HEK293T (cell line): ENCODE measurements at regions not wholly inside any gene's neighbourhood (a gene's known extent, or its start where the extent isn't known, plus 50 kb on each side); places are given as distances from the start of the nearest gene placed in this dataset.

Source experiments
- CTCF ChIA-PET: fragments of 350-600 bp; formaldehyde crosslinking; extraction: SDS; loops from one replicate; lab custom pipeline; 2021; ENCODE audit warnings: antibody characterized with exemption, inconsistent platforms; lab: Yijun Ruan, JAX
- POLR2A ChIA-PET: fragments of 350-600 bp; formaldehyde crosslinking; extraction: SDS; loops from one replicate; lab custom pipeline; 2020; ENCODE audit warnings: antibody characterized with exemption, inconsistent platforms; lab: Yijun Ruan, JAX
- DNase-seq: peaks from one replicate; pipeline ENCODE4 v3.0.0; 2012; ENCODE audit warnings: mixed read lengths; ENCODE audit errors: extremely low spot score
- ARNT ChIP-seq: fragments of 450-650 bp; IDR thresholded peaks from 2 replicates; pipeline ENCODE4 v1.6.1; 2017; ENCODE audit warnings: mild to moderate bottlenecking
- BHLHE40 ChIP-seq: fragments of 450-650 bp; IDR thresholded peaks from 2 replicates; pipeline ENCODE4 v1.6.1; 2016; ENCODE audit warnings: mild to moderate bottlenecking, moderate library complexity, borderline replicate concordance
- CTBP1 ChIP-seq: fragments of 450-650 bp; IDR thresholded peaks from 2 replicates; pipeline ENCODE4 v1.6.1; 2016; ENCODE audit warnings: borderline replicate concordance
- ELF4 ChIP-seq: fragments of 450-650 bp; IDR thresholded peaks from 2 replicates; pipeline ENCODE4 v1.6.1; 2017; ENCODE audit warnings: antibody characterized with exemption
- FOXA1 ChIP-seq: fragments of 450-650 bp; IDR thresholded peaks from 2 replicates; pipeline ENCODE4 v1.6.1; 2016; ENCODE audit warnings: mild to moderate bottlenecking
- FOXK2 ChIP-seq: fragments of 450-650 bp; IDR thresholded peaks from 2 replicates; pipeline ENCODE4 v1.6.1; 2016; ENCODE audit warnings: mild to moderate bottlenecking
- FOXM1 ChIP-seq: fragments of 450-650 bp; IDR thresholded peaks from 2 replicates; pipeline ENCODE4 v1.6.1; 2017; ENCODE audit warnings: mild to moderate bottlenecking, borderline replicate concordance
- HDGF ChIP-seq: fragments of 450-650 bp; IDR thresholded peaks from 2 replicates; pipeline ENCODE4 v1.6.1; 2017; ENCODE audit warnings: antibody characterized with exemption, borderline replicate concordance
- L3MBTL2 ChIP-seq: fragments of 450-650 bp; conservative IDR thresholded peaks from 2 replicates; pipeline ENCODE4 v1.6.1; 2016; ENCODE audit warnings: mild to moderate bottlenecking
- LEF1 ChIP-seq: fragments of 450-650 bp; IDR thresholded peaks from 2 replicates; pipeline ENCODE4 v1.6.1; 2017; ENCODE audit warnings: mild to moderate bottlenecking, borderline replicate concordance
- NFRKB ChIP-seq: fragments of 450-650 bp; IDR thresholded peaks from 2 replicates; pipeline ENCODE4 v1.6.1; 2016; ENCODE audit warnings: mild to moderate bottlenecking, moderate library complexity
- PKNOX1 ChIP-seq: fragments of 450-650 bp; IDR thresholded peaks from 2 replicates; pipeline ENCODE4 v1.6.1; 2016
- SP1 ChIP-seq: fragments of 450-650 bp; IDR thresholded peaks from 2 replicates; pipeline ENCODE4 v1.6.1; 2017
- SUZ12 ChIP-seq: fragments of 450-650 bp; IDR thresholded peaks from 2 replicates; pipeline ENCODE4 v1.6.1; 2016; ENCODE audit warnings: mild to moderate bottlenecking
- TARDBP ChIP-seq: fragments of 450-650 bp; IDR thresholded peaks from 2 replicates; pipeline ENCODE4 v1.6.1; 2016
- ZNF384 ChIP-seq: fragments of 450-650 bp; IDR thresholded peaks from 2 replicates; pipeline ENCODE4 v1.6.1; 2016

- ChIA-PET CTCF (interaction anchor here (0.6 kb wide), 1 partner anchor 371 kb away, joined by 3 read pairs; no protein-coding TSS in a partner anchor), POLR2A (no interaction called here)
- TF ChIP-seq FOXK2 (no peak), SP1 (no peak), HDGF (no peak), PKNOX1 (no peak), L3MBTL2 (no peak), TARDBP (no peak), ARNT (no peak), SUZ12 (no peak), FOXA1 (no peak), NFRKB (no peak), LEF1 (no peak)
- no peak for DNase-seq
These were observed 571.4 kb downstream of the ELAVL2 start for GRCh38 chr9:23254404-23255184.

- CTCF ChIA-PET = no interaction called here
- POLR2A ChIA-PET = no interaction called here
- no peak for DNase-seq
- TF ChIP-seq ELF4 (no peak), SUZ12 (no peak), CTBP1 (no peak), FOXK2 (no peak), ARNT (no peak), FOXA1 (no peak), BHLHE40 (no peak), PKNOX1 (no peak)
These were observed 570.7 kb downstream of the ELAVL2 start for GRCh38 chr9:23255346-23255745.

- TF ChIP-seq TARDBP (no peak), L3MBTL2 (no peak), ARNT (no peak), FOXA1 (no peak)
- ChIA-PET CTCF (no interaction called here), POLR2A (no interaction called here)
- DNase-seq = no peak
These were observed 567.5 kb downstream of the ELAVL2 start for GRCh38 chr9:23258569-23258968.

- DNase-seq = no peak
- ChIA-PET POLR2A (no interaction called here), CTCF (no interaction called here)
- no peak for TF ChIP-seq ELF4
- TF ChIP-seq FOXA1 = no peak
- TF ChIP-seq HDGF = no peak
- no peak for TF ChIP-seq FOXM1
- no peak for TF ChIP-seq ZNF384
- no peak for TF ChIP-seq L3MBTL2
- no peak for TF ChIP-seq NFRKB
- TF ChIP-seq PKNOX1 = no peak
- TF ChIP-seq SP1 = no peak
- TF ChIP-seq LEF1 = no peak
- no peak for TF ChIP-seq SUZ12
- TF ChIP-seq ARNT = no peak
- TF ChIP-seq FOXK2 = no peak
- no peak for TF ChIP-seq BHLHE40
- TF ChIP-seq TARDBP = no peak
- TF ChIP-seq CTBP1 = no peak
These were observed 547.5 kb downstream of the ELAVL2 start for GRCh38 chr9:23278561-23278960.

DNA sequence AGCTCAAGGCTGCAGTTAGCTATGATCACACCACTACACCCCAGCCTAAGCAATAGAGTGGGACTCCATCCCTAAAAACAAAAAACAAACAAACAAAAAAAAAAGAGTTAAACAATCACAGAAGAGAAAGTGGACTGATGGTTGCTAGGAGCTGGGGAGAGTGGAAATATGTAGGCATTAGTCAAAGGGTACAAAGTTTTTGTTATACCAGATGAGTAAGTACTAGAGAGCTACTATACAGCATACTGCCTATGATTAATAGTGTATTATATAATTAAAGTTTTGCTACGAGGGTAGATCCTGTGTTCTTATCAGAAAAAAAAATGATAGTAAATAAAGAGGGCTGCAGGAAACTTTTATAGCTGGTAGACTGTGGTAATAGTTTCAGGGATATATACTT is 538.6 kb downstream of the ELAVL2 start:
- no peak for DNase-seq
- no peak for TF ChIP-seq SUZ12
- TF ChIP-seq SP1 = no peak
- no peak for TF ChIP-seq FOXM1
- no peak for TF ChIP-seq TARDBP
- no peak for TF ChIP-seq CTBP1
- no peak for TF ChIP-seq L3MBTL2
- no peak for TF ChIP-seq FOXA1
- CTCF ChIA-PET = no interaction called here
- POLR2A ChIA-PET = no interaction called here

GRCh38 chr9:23288545-23288944 is 537.5 kb downstream of the ELAVL2 start:
- no peak for DNase-seq
- no peak for TF ChIP-seq ZNF384
- TF ChIP-seq FOXK2 = no peak
- no peak for TF ChIP-seq L3MBTL2
- TF ChIP-seq NFRKB = no peak
- TF ChIP-seq BHLHE40 = no peak
- TF ChIP-seq ELF4 = no peak
- no peak for TF ChIP-seq ARNT
- TF ChIP-seq SP1 = no peak
- no peak for TF ChIP-seq LEF1
- TF ChIP-seq FOXM1 = no peak
- no peak for TF ChIP-seq PKNOX1
- TF ChIP-seq FOXA1 = no peak
- no peak for TF ChIP-seq TARDBP
- TF ChIP-seq HDGF = no peak
- POLR2A ChIA-PET = no interaction called here
- CTCF ChIA-PET = no interaction called here
